H7 (cell line): ENCODE measurements at regions not wholly inside any gene's neighbourhood (a gene's known extent, or its start where the extent isn't known, plus 50 kb on each side); places are given as distances from the start of the nearest gene placed in this dataset.

Experiments
- DNase-seq: peaks from one replicate; pipeline ENCODE4 v3.0.0; 2012
- H3K27me3 ChIP-seq: 2 replicates; pipeline ENCODE4 v1.6.0; 2011; ENCODE audit warnings: mild to moderate bottlenecking, low read length; ENCODE audit not compliant: control insufficient read depth, insufficient read depth
- H3K36me3 ChIP-seq: replicated peaks from 2 replicates; pipeline ENCODE4 v1.5.1; 2011; ENCODE audit warnings: low read length; ENCODE audit not compliant: control insufficient read depth, insufficient read depth
- H3K4me3 ChIP-seq: 2 replicates; pipeline ENCODE4 v1.5.1; 2011; ENCODE audit warnings: low read depth, mild to moderate bottlenecking, control low read depth, low read length, moderate library complexity; ENCODE audit not compliant: insufficient read depth

DNA sequence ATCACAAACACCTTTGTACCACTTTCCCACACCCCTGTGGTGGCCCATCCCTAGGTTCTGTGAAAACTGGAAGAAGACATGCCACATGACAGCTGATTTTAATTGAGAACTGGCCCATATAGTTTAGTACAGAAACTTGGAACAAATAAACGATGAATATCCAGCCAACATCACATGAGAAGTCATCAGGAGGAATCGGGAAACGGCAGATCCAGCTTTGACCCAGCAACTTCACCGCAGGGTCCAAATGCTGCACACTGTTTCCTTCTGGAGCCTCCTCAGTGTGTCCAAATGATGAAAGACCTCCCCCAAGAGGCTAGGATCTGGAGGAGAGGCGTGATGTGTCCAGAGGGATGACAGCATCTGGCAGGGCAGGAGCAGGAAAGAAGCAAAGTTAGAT is 75.5 kb downstream of the COPS8 start:
- no peak overlapping the region for H3K4me3 ChIP-seq
- DNase-seq: no peak
- no peaks in the 10 kb centered on the region for H3K36me3 ChIP-seq

DNA sequence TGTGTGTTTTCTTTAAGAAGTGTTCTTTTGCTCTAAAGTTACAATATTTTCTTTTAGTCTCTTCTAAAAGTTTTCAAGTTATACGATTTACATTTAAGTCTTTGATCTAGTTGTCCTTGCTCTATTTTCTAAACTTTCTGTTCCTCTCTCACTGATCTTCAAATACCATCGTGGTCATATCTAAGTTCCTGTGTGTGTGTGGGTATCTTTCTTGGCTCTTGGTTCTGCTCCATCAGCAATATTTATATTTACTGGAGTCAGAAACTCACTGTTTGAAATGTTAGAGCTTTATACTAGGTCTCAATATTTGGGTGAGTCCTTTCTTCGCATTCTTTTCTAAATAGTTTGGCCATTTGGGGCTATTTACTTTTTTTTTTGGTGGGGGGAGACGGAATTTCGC is 77.3 kb downstream of the COPS8 start:
- DNase-seq: no peak
- Histone ChIP-seq H3K4me3 (no peak overlapping the region), H3K27me3 (no peaks in the 10 kb centered on the region)

More for the DNA sequence above, 75.5 kb downstream of the COPS8 start:
- H3K27me3 ChIP-seq: no peaks in the 10 kb centered on the region

DNA sequence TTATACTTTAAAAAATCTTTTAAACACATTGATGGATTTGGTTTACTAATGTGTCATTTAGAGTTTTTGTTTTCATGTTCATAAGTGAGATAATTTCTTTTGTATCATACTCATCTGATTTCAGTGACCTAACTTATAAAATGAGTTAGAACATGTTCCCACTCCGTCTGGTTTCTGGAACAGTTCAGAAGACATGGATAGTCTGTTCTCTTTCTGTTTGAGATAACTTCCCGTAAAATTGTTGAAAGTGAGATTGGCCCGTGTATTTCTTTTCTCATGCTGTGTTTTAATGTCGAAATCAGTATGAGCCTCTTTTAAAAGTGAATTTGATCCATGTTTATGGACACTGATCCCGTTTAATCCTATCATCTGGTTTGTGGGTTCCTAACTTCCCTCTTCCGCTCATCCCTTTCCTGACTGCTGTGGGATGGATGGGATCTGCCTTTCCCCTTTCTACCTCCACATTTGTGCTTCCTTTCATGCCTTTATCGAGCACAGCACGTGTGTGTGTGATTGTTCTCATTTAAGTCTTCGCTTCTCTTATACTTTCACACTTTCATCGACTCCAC is 78.9 kb downstream of the COPS8 start:
- no peaks in the 10 kb centered on the region for H3K27me3 ChIP-seq
- no peak overlapping the region for H3K4me3 ChIP-seq
- H3K36me3 ChIP-seq: no peaks in the 10 kb centered on the region
- no peak for DNase-seq

More for the DNA sequence above, 77.3 kb downstream of the COPS8 start:
- no peaks in the 10 kb centered on the region for H3K36me3 ChIP-seq

DNA sequence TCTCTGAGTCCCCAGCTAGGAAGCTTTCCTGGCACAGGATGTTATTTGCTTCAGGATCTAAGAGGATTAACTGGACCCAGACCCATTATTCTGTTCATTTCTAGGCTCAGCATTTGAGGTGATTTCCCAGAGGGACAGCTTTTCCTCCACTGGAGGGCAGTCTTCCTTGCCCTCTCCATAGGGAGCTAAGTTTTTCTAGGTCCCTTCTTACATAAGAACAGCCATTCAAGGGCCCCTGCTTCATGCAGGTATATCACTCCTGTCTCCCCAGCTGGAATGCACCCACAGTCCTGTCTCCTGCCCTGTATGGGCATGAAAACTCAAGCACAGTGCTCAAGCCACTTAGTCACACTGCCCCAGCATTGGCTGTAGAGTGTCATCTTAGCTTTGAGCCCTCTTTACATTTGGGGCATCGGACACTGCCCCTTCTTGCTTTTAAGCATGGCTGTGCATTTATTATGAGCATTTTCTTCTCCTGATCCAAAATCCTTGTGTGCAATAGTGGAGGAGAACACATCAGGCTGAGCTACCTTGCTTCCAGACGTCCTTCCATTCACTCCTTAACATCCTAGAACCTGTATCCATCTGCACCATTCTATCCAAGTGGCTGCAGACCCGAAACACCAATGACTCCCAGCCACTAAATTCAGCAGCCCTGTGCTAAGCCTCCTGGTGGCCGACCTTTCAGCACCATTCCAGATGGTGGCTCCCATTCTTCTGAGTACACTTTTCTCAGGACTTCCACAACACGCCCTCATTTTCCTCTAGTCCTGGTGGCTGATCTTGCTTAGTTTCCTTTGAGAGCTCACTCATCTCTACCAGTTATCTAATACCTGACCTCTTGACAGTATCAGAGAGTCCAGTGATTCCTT is 80.0 kb downstream of the COPS8 start:
- Histone ChIP-seq H3K36me3 (no peaks in the 10 kb centered on the region), H3K4me3 (no peak overlapping the region), H3K27me3 (no peaks in the 10 kb centered on the region)
- DNase-seq: peak; percentile 67

DNA sequence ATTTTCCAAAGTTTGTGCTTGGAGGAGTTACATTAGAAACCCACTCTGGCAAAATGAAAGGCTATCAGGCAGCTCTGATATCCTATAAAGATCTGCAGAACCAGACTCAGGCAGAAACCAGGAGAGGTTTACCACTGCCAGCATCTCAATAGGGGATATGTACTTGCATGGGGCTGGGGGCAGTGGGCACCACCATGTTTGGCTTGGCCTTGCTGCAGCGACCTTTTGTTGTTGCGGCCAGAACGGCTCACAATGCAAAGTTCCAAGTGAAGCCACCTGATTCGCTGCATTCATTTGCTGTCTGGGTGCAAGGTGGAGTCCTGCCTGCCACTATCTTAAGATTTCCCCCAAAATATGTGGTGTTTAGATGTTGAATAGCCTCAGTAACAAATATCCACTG is 81.3 kb downstream of the COPS8 start:
- Histone ChIP-seq H3K4me3 (no peak overlapping the region), H3K27me3 (no peaks in the 10 kb centered on the region), H3K36me3 (no peaks in the 10 kb centered on the region)
- DNase-seq: no peak

DNA sequence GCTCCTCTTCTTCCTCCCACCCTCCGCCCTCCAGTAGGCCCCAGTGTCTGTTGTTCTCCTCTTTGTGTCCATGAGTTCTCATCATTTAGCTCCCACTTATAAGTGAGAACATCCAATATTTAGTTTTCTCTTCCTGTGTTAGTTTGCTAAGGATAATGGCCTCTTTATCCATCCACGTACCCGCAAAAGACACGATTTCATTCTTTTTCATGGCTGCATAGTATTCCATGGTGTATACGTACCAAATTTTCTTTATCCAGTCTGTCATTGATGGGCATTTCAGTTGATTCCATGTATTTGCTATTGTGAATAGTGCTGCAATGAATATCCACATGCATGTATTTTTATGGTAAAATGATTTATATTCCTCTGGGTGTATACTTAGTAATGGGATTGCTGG is 82.2 kb downstream of the COPS8 start:
- no peaks in the 10 kb centered on the region for H3K27me3 ChIP-seq
- H3K4me3 ChIP-seq: no peak overlapping the region
- no peaks in the 10 kb centered on the region for H3K36me3 ChIP-seq
- DNase-seq: no peak

DNA sequence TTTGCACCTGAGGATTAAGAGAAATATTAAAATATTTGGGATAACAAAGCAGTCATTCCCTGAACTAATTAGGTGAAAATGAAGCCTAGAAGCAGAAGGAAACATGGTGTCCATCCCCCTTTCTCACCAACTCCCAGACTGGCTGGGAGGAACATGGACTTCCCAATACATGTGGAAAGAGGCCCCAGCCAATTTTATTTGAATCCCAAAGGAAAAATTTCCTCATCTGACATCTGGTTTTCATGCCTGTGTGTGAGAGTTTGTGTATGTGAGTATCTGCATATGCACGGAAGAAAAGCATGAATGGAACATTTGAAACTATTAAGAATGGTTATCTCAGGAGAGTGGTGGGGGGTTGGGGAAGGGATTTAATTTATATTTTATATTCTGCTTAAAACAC is 84.3 kb downstream of the COPS8 start:
- no peak for DNase-seq
- Histone ChIP-seq H3K27me3 (no peaks in the 10 kb centered on the region), H3K4me3 (no peak overlapping the region), H3K36me3 (no peaks in the 10 kb centered on the region)

DNA sequence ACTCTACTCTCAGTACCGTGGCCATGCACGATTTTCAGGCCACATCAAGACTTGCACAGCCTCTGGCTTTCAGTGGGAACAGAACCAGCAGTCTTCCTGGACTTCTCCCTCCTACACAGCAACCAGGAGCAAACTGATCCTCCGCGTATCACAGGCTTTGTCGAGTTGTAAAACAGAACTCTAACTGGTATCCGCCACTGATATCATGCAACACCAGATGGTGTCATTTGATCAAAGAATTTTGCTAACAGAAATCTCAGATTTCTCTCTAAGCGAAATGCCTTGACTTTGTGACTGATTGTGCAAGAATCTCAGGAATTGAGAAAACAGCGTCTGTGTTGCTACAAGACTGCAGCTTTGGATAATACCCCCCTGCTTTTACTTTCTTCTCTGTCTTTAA is 85.7 kb downstream of the COPS8 start:
- no peak overlapping the region for H3K4me3 ChIP-seq
- H3K36me3 ChIP-seq: no peaks in the 10 kb centered on the region
- H3K27me3 ChIP-seq: no peaks in the 10 kb centered on the region
- DNase-seq: no peak

DNA sequence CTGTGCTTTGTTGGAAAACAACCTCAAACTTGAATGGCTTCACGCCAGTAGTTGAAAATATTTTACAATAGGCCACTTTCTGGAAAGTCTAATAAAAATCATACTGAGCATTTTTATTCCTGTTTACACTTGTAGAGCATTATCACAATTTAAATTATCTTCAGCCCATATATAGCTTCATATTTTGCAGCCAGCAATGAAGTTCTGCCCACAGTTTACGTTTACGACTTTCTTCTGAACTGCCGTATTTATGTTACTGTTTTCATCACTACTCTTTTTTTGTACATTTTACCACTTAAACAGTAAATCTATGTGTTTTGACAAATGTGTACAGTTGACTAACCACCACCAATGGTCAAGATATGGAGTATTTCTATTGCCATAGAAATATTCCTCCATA is 86.2 kb downstream of the COPS8 start:
- H3K36me3 ChIP-seq: no peaks in the 10 kb centered on the region
- no peak overlapping the region for H3K4me3 ChIP-seq
- H3K27me3 ChIP-seq: no peaks in the 10 kb centered on the region
- no peak for DNase-seq

DNA sequence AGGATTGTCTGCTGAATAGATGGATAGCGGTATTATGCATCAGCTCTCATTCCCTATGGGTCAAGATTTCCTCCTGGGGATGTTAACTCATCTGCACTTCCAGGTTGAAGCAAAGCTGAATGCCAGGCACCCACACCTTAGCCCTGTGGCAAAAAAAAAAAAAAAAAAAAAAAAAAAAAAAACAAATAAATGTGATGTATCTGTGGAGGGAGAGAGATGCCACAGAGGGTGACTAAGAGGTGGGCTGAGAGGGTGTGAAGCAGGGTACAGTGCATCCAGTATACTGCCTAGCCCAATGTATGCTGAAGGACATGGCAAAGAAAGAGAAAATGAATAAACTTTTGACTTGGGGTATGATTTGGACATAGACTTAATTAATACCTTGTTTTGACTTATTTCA is 91.4 kb downstream of the COPS8 start:
- DNase-seq: no peak
- Histone ChIP-seq H3K27me3 (no peaks in the 10 kb centered on the region), H3K4me3 (no peak overlapping the region), H3K36me3 (no peaks in the 10 kb centered on the region)

DNA sequence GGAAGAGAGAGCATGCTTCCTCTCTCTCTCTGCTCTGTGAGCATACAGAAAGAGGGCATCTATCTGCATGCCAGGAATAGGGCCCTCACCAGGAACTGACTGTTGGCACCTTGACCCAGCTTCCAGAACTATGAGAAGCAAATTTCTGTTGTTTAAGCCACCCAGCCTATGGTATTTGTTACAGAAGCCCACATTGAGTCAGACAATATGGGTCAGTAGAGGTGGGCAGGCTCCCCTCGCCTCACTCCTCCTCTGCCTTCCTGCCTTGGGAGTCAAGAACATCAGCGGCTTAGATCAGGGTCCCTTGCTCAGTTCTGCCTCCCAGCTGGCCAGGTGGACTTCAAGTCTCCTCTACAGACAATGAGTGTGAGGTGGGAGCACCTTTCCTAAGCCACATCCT is 92.3 kb downstream of the COPS8 start:
- no peak overlapping the region for H3K4me3 ChIP-seq
- DNase-seq: no peak
- no peaks in the 10 kb centered on the region for H3K27me3 ChIP-seq
- H3K36me3 ChIP-seq: no peaks in the 10 kb centered on the region

DNA sequence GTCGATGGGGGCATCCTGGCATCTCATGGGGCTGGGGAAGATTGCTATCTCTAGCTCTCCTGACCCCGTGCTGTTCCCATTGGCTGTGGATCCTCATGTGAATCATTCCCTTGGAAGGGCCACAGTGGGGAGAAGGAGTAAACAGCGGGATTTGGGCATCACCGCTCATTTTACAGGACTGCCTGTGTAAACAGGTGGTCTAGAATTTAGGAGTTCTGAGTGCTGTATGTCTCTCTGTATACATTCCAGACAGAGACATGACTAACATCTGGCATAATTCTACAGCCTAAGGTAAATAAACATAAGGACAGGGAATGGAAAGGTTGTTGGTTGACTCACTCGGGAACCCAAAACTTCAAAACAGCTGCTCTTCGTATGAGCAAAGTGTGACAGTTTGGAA is 92.7 kb downstream of the COPS8 start:
- no peaks in the 10 kb centered on the region for H3K27me3 ChIP-seq
- DNase-seq: no peak
- H3K4me3 ChIP-seq: no peak overlapping the region
- H3K36me3 ChIP-seq: no peaks in the 10 kb centered on the region

DNA sequence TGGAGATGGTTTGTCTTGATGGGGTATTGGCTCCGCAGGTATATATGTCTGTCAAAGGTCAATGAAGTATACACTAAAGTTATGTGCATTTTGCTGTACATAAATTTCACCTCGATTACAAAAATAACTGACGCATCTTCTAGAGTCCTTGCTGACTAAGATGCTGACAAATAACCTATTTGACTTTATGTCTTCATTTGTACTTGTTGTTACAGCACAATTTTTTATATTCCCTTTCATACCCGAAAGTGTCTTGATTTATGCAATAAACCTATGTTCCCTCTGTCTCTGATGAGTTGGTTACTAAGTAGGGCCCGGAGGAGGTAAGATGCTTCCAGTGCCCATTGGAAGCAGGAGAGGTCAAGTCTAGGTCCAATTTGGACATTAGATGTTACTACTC is 93.5 kb downstream of the COPS8 start:
- no peaks in the 10 kb centered on the region for H3K27me3 ChIP-seq
- no peaks in the 10 kb centered on the region for H3K36me3 ChIP-seq
- no peak for DNase-seq
- no peak overlapping the region for H3K4me3 ChIP-seq

DNA sequence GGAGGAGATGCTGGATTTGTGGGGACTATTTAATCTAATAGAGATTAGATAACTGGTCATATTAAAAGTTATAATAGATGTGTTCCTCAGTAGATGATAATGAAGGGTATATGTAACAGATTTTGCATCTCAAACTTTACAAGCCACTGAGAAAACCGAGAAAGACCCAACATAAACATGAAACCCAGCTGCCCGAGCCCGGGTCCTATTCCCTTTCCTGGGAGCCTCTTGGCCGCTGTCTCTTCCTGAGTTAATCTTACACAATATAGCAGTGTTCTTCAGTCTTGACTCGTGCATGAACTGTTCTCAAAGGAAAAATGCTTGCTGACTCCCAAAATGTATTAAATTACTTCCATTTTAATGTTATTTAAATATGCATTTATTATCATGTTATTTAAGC is 94.5 kb downstream of the COPS8 start:
- H3K36me3 ChIP-seq: no peaks in the 10 kb centered on the region
- DNase-seq: no peak
- no peaks in the 10 kb centered on the region for H3K27me3 ChIP-seq
- no peak overlapping the region for H3K4me3 ChIP-seq

DNA sequence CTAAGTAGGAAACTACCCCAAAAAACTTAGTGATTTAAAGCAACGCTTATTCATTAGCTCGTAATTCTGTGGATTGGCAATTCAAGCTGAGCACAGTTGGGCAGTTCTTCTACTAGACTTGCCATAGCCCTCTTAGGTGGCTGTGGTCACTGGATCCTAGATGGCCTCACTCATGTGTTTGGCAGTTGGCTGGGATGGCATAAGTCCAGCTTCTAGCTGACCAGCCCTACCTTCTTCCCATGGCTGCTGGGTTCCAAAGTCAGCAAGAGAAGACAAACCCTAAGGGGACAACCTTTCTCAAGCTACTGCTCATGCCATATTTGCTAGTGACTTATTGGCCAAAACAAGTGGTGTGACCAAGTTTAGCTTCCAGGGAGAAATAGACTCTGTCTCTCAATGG is 95.3 kb downstream of the COPS8 start:
- Histone ChIP-seq H3K4me3 (no peak overlapping the region), H3K27me3 (no peaks in the 10 kb centered on the region), H3K36me3 (no peaks in the 10 kb centered on the region)
- DNase-seq: no peak
